Adrenal gland (tissue), 9 donors: ENCODE measurements at regions not wholly inside any gene's neighbourhood (a gene's known extent, or its start where the extent isn't known, plus 50 kb on each side); places are given as distances from the start of the nearest gene placed in this dataset.

Source experiments
- DNase-seq, 7 donors: peaks; one replicate each; pipeline ENCODE4 v3.0.0-alpha.2; 2019 to 2020
- H3K27ac ChIP-seq, 5 donors: fragments of 200-600 bp; sonication (generic) in 4 of 5; 1 replicate in 3 of 5; 2 replicates in 2 of 5; pipeline versions ENCODE4 v1.5.1 to v1.8.0; 2016 to 2020; ENCODE audit warnings: mild to moderate bottlenecking in 1 of 5
- H3K27me3 ChIP-seq: fragments of 200-600 bp; 2 replicates; pipeline ENCODE4 v1.8.0; 2021
- H3K36me3 ChIP-seq, 2 donors: fragments of 200-600 bp; replicated peaks in 1 of 2; 1 replicate in 1 of 2; 2 replicates in 1 of 2; pipeline versions ENCODE4 v1.5.1 to v1.8.0; 2018 to 2022
- H3K4me1 ChIP-seq, 2 donors: fragments of 200-600 bp; replicated peaks in 1 of 2; 1 replicate in 1 of 2; 2 replicates in 1 of 2; pipeline versions ENCODE4 v1.5.1 to v1.8.0; 2018 to 2021
- H3K4me3 ChIP-seq, 4 donors: fragments of 200-600 bp; sonication (generic) in 3 of 4; one replicate each; pipeline ENCODE4 v1.5.1; 2016 to 2018
- H3K9me3 ChIP-seq, 3 donors: fragments of 200-600 bp; sonication (generic) in 1 of 3; replicated peaks in 1 of 3; 1 replicate in 2 of 3; 2 replicates in 1 of 3; pipeline versions ENCODE4 v1.5.1 to v1.8.0; 2016 to 2021
- CTCF ChIP-seq, 6 experiments: fragments of 450-650 bp in 4 of 6; fragments of 200-600 bp in 2 of 6; sonication (generic) in 1 of 6; IDR thresholded peaks; 1 replicate in 5 of 6; 2 replicates in 1 of 6; pipeline versions ENCODE4 v1.5.1 to v1.8.0; 2016 to 2021; ENCODE audit warnings: antibody characterized with exemption in 6 of 6, mild to moderate bottlenecking in 2 of 6, moderate library complexity in 1 of 6
- POLR2A ChIP-seq, 2 donors: fragments of 450-650 bp; IDR thresholded peaks; one replicate each; pipeline ENCODE4 v1.6.1; 2017; ENCODE audit warnings: antibody characterized with exemption in 2 of 2, mild to moderate bottlenecking in 2 of 2, moderate library complexity in 1 of 2
- WGBS, 4 donors: extraction: QIAGEN DNeasy Blood & Tissue Kit in 2 of 4; methylation state at CpG; one replicate each; pipeline versions ENCODE4 v1.1.5 to v1.1.7; 2013 to 2017; 5-methylcytosine and 5-hydroxymethylcytosine counted together
- intact Hi-C, 2 donors: fragments of 100-400 bp; cut with DNase I; formaldehyde crosslinking; loops; one replicate each; pipeline versions ENCODE4 v1.14.1 to v1.15.0; 2022 to 2023
- donor health status: healthy with polysubstance abuse.
- donor health status: Bipolar disorder and iron deficiency.
- donor health status: DM: yes; HTN: yes; CAD: no.
- donor health status: DM: no; HTN: no; CAD: no.
- donor health status: DM: no; HTN: no; CAD: no.

GRCh38 chr1:30618335-30618747, 105.0 kb downstream of the MATN1 start:
- intact Hi-C loops: no loop called here
- no peak overlapping the region for H3K4me3 ChIP-seq
- no peaks in the 10 kb centered on the region for H3K36me3 ChIP-seq
- no peak for DNase-seq
- TF ChIP-seq POLR2A (IDR thresholded peaks at IDR 0.05): no peak
- no peak for TF ChIP-seq CTCF (IDR thresholded peaks at IDR 0.05)
- no peaks in the 10 kb centered on the region for H3K4me1 ChIP-seq
- no peaks in the 10 kb centered on the region for H3K27me3 ChIP-seq
- WGBS, 4 donors: 51 to 65% (median 58%) methylated on average over 5 to 6 of the region's 6 CpGs
- H3K9me3 ChIP-seq: no peaks in the 10 kb centered on the region
- no peak overlapping the region for H3K27ac ChIP-seq

- intact Hi-C loops: no loop called here
- no peaks in the 10 kb centered on the region for H3K4me1 ChIP-seq
Measured at GRCh38 chr1:30616759-30617158, 106.6 kb downstream of the MATN1 start.

GRCh38 chr1:30615816-30616590, 107.4 kb downstream of the MATN1 start:
- H3K27ac ChIP-seq: no peak overlapping the region
- peak in 2 of 7 donors; percentile 2 to 28 for DNase-seq
- H3K9me3 ChIP-seq: no peaks in the 10 kb centered on the region
- WGBS, 4 donors: 84 to 94% (median 90%) methylated on average over 8 of the region's 8 CpGs
- no peak for TF ChIP-seq POLR2A (IDR thresholded peaks at IDR 0.05)
- no peak for TF ChIP-seq CTCF (IDR thresholded peaks at IDR 0.05)
- no peak overlapping the region for H3K4me3 ChIP-seq
- intact Hi-C loops: no loop called here
- no peaks in the 10 kb centered on the region for H3K4me1 ChIP-seq
- no peaks in the 10 kb centered on the region for H3K27me3 ChIP-seq
- no peaks in the 10 kb centered on the region for H3K36me3 ChIP-seq

More at GRCh38 chr1:30616759-30617158, 106.6 kb downstream of the MATN1 start:
- peak in 1 of 7 donors; percentile 2 for DNase-seq
- WGBS, 4 donors: 81 to 87% (median 85%) methylated on average over 7 of the region's 7 CpGs
- no peaks in the 10 kb centered on the region for H3K36me3 ChIP-seq
- H3K4me3 ChIP-seq: no peak overlapping the region
- H3K27ac ChIP-seq: no peak overlapping the region
- H3K27me3 ChIP-seq: no peaks in the 10 kb centered on the region
- no peaks in the 10 kb centered on the region for H3K9me3 ChIP-seq
- TF ChIP-seq POLR2A (IDR thresholded peaks at IDR 0.05) (no peak), CTCF (IDR thresholded peaks at IDR 0.05) (no peak)

- TF ChIP-seq CTCF (IDR thresholded peaks at IDR 0.05): no peak
- Histone ChIP-seq H3K4me3 (no peak overlapping the region), H3K27ac (no peak overlapping the region), H3K4me1 (no peaks in the 10 kb centered on the region), H3K9me3 (no peaks in the 10 kb centered on the region), H3K27me3 (no peaks in the 10 kb centered on the region), H3K36me3 (no peaks in the 10 kb centered on the region)
- intact Hi-C loops: no loop called here
- 67 to 79% (median 72%) methylated on average over 3 of the region's 3 CpGs for WGBS, 4 donors
- DNase-seq: peak in 1 of 7 donors; percentile 17
Measured at GRCh38 chr1:30615076-30615795, 108.1 kb downstream of the MATN1 start.
